ENCODE measurements at regions not wholly inside any gene's neighbourhood (a gene's known extent, or its start where the extent isn't known, plus 50 kb on each side); places are given as distances from the start of the nearest gene placed in this dataset.

DNA sequence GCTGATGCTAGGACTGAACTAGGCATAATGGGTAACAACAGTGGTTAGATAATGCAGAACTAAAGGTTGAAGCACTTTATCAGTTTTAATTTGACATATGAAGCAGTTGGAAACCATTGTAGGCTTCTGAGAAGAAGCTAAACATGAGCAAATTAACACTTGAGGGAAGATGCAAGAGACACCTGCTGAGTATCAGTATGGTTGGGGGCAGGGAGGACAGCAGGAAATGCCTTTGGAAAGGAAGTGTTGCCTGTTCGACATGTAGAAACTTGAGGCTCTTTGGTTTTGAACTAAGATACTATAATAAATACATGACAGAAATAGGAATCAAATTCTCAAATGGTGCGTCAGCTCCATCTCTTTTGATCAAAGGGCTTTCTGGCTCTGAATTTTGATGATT lies 115.6 kb downstream of the FHIP1A start:
- TF ChIP-seq, protein P1, sequence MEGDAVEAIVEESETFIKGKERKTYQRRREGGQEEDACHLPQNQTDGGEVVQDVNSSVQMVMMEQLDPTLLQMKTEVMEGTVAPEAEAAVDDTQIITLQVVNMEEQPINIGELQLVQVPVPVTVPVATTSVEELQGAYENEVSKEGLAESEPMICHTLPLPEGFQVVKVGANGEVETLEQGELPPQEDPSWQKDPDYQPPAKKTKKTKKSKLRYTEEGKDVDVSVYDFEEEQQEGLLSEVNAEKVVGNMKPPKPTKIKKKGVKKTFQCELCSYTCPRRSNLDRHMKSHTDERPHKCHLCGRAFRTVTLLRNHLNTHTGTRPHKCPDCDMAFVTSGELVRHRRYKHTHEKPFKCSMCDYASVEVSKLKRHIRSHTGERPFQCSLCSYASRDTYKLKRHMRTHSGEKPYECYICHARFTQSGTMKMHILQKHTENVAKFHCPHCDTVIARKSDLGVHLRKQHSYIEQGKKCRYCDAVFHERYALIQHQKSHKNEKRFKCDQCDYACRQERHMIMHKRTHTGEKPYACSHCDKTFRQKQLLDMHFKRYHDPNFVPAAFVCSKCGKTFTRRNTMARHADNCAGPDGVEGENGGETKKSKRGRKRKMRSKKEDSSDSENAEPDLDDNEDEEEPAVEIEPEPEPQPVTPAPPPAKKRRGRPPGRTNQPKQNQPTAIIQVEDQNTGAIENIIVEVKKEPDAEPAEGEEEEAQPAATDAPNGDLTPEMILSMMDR (IDR thresholded peaks at IDR 0.05; ENCODE audit: insufficient read depth, low read depth, low read length): no peak
- no peak for TF ChIP-seq EZH2 (IDR thresholded peaks at IDR 0.05; ENCODE audit: insufficient read depth, low read length)

All from astrocyte (in vitro differentiated cells and primary cell).